ENCODE measurements at regions not wholly inside any gene's neighbourhood (a gene's known extent, or its start where the extent isn't known, plus 50 kb on each side); places are given as distances from the start of the nearest gene placed in this dataset.
"Not testable (repeated sequence)": the region's sequence is repeated elsewhere in the genome, so short reads cannot be mapped to it uniquely, and the experiment has no call there.

DNA sequence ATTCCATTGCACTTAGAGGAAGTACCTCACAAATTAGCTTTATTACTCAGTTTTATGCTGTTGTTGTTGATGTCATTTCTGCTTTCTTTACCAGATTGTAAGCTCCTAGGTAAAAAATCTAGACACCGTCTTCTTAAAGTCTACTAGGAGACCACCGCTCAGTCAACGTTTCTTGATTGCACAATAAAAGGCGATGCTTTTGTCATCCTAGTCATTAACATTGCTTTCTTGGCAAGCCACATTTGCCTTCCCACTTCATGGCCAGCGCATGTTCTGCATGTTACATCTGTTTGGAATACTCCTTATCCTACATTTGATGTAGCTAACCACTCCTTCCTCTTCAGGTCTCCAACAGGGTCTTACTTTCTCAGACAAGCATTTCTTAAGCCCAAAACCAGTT, 464.0 kb upstream of the TUSC1 start:
- no peak overlapping the region for H3K4me3 ChIP-seq (ENCODE audit: low read depth, low read length)
- H3K36me3 ChIP-seq (ENCODE audit: control insufficient read depth, insufficient read depth, low read length), result no peaks in the 10 kb centered on the region
- TF ChIP-seq, protein P1, sequence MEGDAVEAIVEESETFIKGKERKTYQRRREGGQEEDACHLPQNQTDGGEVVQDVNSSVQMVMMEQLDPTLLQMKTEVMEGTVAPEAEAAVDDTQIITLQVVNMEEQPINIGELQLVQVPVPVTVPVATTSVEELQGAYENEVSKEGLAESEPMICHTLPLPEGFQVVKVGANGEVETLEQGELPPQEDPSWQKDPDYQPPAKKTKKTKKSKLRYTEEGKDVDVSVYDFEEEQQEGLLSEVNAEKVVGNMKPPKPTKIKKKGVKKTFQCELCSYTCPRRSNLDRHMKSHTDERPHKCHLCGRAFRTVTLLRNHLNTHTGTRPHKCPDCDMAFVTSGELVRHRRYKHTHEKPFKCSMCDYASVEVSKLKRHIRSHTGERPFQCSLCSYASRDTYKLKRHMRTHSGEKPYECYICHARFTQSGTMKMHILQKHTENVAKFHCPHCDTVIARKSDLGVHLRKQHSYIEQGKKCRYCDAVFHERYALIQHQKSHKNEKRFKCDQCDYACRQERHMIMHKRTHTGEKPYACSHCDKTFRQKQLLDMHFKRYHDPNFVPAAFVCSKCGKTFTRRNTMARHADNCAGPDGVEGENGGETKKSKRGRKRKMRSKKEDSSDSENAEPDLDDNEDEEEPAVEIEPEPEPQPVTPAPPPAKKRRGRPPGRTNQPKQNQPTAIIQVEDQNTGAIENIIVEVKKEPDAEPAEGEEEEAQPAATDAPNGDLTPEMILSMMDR (IDR thresholded peaks at IDR 0.05; ENCODE audit: insufficient read depth, low read length, poor library complexity, severe bottlenecking), result no peak
- no peaks in the 10 kb centered on the region for H3K27me3 ChIP-seq (ENCODE audit: control insufficient read depth, insufficient read depth, low read length)
- DNase-seq (ENCODE audit: low read depth), result no peak

GRCh38 chr9:26133537-26133936, 455.3 kb upstream of the TUSC1 start:
- DNase-seq (ENCODE audit: low read depth), result no peak
- no peak overlapping the region for H3K4me3 ChIP-seq (ENCODE audit: low read depth, low read length)
- H3K27me3 ChIP-seq (ENCODE audit: control insufficient read depth, insufficient read depth, low read length), result no peaks in the 10 kb centered on the region
- TF ChIP-seq, protein P1 (IDR thresholded peaks at IDR 0.05; ENCODE audit: insufficient read depth, low read length, poor library complexity, severe bottlenecking), result no peak
- no peaks in the 10 kb centered on the region for H3K36me3 ChIP-seq (ENCODE audit: control insufficient read depth, insufficient read depth, low read length)

GRCh38 chr9:26132746-26133312, 454.6 kb upstream of the TUSC1 start:
- TF ChIP-seq, protein P1 (IDR thresholded peaks at IDR 0.05; ENCODE audit: insufficient read depth, low read length, poor library complexity, severe bottlenecking), result no peak
- Histone ChIP-seq H3K36me3 (ENCODE audit: control insufficient read depth, insufficient read depth, low read length) (no peaks in the 10 kb centered on the region), H3K27me3 (ENCODE audit: control insufficient read depth, insufficient read depth, low read length) (no peaks in the 10 kb centered on the region), H3K4me3 (ENCODE audit: low read depth, low read length) (no peak overlapping the region)
- DNase-seq (ENCODE audit: low read depth), result no peak

DNA sequence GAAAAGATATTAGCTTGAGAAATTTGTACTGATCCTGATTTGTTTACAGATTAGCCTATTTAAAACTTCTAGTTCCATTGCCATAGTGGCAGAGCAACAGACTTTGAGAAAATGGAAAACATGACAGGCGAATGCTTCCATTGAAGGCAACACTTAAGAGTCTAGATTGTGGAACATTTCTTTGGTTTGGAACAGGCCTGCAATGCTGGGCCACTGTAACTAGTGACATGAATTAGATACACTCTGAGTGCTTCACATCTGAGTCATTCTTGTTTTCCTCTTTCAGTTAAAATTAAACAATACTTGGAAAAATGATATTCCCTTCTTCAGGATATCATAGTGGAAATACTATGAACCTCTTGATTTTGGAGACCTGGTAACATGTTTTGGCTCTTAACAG, 453.6 kb upstream of the TUSC1 start:
- Histone ChIP-seq H3K4me3 (ENCODE audit: low read depth, low read length) (no peak overlapping the region), H3K36me3 (ENCODE audit: control insufficient read depth, insufficient read depth, low read length) (no peaks in the 10 kb centered on the region), H3K27me3 (ENCODE audit: control insufficient read depth, insufficient read depth, low read length) (no peaks in the 10 kb centered on the region)
- TF ChIP-seq, protein P1 (IDR thresholded peaks at IDR 0.05; ENCODE audit: insufficient read depth, low read length, poor library complexity, severe bottlenecking), result no peak
- DNase-seq (ENCODE audit: low read depth), result no peak

- H3K36me3 ChIP-seq (ENCODE audit: control insufficient read depth, insufficient read depth, low read length), result no peaks in the 10 kb centered on the region
- no peaks in the 10 kb centered on the region for H3K27me3 ChIP-seq (ENCODE audit: control insufficient read depth, insufficient read depth, low read length)
- no peak overlapping the region for H3K4me3 ChIP-seq (ENCODE audit: low read depth, low read length)
- TF ChIP-seq, protein P1 (IDR thresholded peaks at IDR 0.05; ENCODE audit: insufficient read depth, low read length, poor library complexity, severe bottlenecking), result no peak
- DNase-seq (ENCODE audit: low read depth), result no peak
Observed at GRCh38 chr9:26129217-26129616, 451.0 kb upstream of the TUSC1 start.

DNA sequence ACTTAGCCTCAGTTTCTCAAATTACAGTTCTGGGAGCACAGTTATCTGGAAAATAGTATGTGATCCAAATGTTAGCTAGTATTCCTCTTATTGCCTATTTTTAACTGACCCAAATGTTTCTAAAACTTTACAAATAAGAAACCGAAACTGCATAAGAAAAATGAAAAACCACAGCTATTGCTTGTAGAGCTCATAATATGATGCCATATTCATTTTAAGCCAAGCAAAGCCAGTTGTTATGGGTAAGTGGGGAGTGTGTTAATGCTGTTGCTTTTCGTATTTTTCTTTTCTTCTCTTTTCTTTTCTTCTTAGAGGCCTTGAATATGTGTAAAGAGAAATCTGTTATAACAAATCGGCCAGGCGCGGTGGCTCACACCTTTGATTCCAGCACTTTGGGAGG, 447.4 kb upstream of the TUSC1 start:
- no peak for DNase-seq (ENCODE audit: low read depth)
- H3K36me3 ChIP-seq (ENCODE audit: control insufficient read depth, insufficient read depth, low read length), result no peaks in the 10 kb centered on the region
- TF ChIP-seq, protein P1 (IDR thresholded peaks at IDR 0.05; ENCODE audit: insufficient read depth, low read length, poor library complexity, severe bottlenecking), result no peak
- no peak overlapping the region for H3K4me3 ChIP-seq (ENCODE audit: low read depth, low read length)
- H3K27me3 ChIP-seq (ENCODE audit: control insufficient read depth, insufficient read depth, low read length), result no peaks in the 10 kb centered on the region

GRCh38 chr9:26116085-26116484, 437.8 kb upstream of the TUSC1 start:
- not testable (repeated sequence) for H3K36me3 ChIP-seq (ENCODE audit: control insufficient read depth, insufficient read depth, low read length); H3K4me3 ChIP-seq (ENCODE audit: low read depth, low read length); H3K27me3 ChIP-seq (ENCODE audit: control insufficient read depth, insufficient read depth, low read length); DNase-seq (ENCODE audit: low read depth)

Data from kidney epithelial cell (primary cell).